M059J (cell line): ENCODE measurements at regions not wholly inside any gene's neighbourhood (a gene's known extent, or its start where the extent isn't known, plus 50 kb on each side); places are given as distances from the start of the nearest gene placed in this dataset.

Source experiments
- DNase-seq: peaks from one replicate; pipeline ENCODE4 v3.0.0-alpha.2; 2012; ENCODE audit warnings: low read depth

DNA sequence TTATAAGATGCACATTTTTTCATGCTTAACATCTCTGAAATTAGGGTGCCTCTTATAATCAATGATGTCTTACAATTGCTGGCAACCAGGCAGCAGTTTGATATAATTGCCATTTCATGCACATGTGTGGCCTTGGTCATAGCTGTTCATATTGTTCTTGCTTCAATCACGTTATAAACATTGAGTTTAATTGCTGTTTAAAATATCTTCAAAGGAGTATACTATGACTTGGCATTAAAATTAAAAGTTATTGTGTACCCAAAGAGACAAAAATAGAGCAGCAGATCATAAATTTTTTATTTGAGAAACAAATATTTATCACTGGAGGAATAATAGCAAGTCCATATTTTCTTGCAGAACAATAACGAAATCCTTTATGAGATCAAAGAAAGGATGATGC lies 325.5 kb downstream of the LMX1A start:
- no peak for DNase-seq

DNA sequence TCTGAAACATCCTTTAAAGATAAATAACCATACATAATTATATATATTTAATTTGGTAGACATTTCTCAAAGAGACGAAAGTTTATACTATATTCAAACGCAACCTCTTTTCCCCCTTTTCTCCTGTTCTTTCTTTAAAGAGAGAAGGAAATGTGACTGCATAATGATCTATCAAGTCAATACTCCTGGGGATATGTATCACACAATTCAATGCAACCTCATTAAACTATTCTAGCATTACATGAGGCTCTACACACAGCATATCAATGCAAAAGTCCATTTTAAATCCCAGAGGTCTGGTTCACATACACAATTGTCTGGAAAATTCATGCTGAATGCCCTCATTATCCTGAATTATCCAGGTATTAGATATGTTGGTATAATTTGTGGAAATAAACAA lies 330.7 kb downstream of the LMX1A start:
- no peak for DNase-seq

DNA sequence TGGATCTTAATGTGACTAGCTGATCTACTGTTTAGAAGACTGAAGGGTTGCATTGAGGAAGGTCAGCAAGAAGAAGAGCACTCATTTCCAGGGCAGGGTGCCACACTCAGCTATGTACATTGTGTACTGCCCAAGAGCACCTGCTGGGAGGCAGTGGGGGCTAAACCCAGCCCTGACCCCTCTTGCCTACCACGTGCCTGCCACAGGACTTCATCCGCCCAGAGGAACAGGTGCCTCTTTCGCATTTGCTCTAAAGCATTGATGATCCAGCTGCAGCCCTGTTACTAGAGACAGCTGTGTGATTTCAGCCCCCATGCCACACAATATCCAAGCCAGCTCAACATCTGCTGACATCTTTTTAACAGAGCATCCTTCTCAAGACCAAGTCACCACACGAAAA lies 341.8 kb downstream of the LMX1A start:
- no peak for DNase-seq

DNA sequence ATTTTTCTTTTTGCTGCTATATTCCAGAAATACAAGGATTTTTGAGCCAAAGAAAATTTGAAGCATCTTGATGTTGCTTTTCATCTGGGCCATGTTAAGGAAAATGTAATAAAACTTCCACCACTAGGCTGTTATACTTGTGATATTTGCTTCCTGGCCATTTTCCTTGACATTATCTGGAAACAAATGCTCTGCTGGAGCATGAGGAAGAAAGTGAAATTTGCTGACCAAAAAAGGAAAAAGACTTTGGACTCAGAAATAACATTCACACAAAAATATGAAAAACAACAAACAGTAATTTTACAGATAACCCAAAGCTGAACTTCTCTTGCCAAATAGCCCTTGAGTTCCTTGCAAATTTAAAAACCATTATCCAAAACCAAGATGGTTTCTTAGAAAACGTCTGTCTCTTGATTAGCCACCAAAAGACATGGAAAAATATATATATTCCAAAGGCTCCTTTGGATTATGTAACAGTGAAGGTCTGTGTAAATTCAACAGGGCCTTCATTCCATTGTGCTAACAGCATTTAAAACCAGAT lies 344.5 kb downstream of the LMX1A start:
- no peak for DNase-seq

DNA sequence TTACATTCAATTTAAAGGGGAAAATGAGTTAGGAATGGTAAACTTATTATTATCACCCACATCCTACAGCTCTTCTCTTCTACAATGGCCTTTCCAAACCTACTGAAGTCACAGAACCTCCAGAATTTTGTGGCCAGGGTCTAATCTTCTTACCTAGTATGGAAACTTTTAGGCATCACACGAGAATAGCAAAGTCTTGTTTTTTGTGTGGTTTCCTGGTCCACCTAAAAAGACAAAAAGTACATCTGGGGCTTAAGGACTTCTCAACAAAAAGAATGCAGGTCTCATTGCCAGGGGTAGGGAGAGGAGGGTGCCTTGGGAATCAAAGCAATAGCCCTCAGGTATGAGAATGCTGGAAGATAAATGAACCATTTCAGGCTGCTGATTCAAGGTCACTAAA lies 345.3 kb downstream of the LMX1A start:
- DNase-seq: no peak

DNA sequence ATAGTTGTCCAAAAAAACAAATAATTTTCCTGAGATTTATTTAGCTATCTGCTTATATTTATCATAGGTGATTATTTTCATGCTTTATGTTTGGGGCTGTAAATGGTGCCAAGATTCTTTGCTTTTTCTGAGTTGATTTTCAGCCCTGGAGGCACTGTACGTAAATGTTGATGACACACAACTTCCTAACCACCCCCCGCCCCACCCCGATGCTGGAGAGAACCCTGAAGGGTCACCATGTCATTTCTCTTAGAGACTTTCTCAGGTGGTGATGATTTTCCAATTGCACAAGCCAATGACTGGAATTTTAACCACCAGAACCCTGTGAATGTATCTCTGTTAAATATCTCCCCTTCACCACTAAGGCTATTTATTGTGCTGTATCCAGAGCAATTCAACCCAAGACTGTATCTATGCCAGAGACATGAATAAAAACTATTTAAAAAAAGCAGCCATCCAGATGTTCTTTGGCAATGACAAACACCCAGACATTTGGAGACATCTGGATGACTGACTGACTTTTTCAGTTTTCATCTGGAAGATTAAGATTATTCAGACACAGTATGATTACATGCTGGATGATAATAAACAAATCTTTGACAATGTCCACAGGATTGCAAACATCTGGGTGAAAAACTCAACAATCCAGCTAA lies 346.0 kb downstream of the LMX1A start:
- DNase-seq: no peak

DNA sequence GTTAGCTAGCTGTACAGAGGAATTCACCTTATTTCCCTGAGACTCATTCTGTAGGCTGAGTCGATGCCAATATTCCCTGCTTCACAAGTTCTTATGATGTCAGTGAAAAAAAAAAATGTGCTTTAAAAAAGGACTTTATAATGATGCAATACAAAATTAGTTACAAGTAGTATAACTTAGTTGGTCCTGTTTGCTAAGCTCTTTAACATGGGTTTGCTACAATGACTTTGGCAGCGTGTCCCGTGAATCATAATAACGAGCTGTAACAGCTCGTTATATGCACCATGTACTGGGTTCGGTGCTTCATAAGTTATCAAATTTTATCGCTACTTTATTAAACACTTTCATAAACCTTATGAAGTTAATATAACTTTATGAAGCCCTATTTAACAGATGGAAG lies 349.7 kb downstream of the LMX1A start:
- no peak for DNase-seq

DNA sequence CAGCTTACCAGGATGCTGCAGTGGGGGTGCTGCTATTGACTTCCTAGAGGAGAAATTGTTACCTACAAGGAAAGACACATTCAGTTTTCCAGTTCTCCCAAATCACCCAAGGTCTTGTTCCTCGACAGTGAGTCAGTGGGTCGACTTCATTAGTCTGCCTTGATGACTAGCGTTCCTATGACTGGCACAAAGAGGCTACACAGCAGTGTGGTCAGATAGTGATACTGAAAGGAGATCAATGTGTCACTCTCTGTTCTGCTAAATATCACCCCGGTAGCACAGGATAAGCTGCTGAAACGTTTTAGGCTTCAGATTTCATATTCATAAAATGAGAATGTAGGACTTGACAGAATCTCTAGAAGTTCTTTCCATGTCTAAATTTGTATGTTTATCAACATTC lies 357.4 kb downstream of the LMX1A start:
- no peak for DNase-seq

DNA sequence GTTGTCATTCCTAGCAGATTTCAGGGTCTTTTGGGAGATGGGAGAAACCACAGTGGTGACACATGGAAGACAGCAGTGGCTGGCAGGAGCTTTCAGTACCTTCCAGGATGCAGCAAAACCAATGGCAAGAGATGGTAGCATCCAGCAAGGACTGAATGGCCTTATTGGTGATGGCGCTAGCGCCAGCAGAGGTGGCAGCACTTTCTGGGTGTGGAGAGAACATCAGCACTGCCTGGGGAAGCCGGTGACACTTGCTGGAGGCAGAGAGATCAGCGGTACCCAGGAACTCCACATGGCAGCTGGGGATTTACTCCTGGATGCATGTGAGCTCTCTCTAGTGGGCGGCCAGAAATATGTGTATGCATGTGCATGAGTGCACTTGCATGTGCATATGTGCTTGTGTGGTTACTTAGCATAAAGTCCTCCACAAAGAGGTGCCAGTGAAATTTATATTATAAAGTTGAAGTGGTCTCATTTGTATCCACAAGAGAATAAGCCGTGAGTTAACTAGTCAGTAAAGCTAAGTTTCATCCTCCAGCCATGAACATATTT lies 364.7 kb downstream of the LMX1A start:
- no peak for DNase-seq

DNA sequence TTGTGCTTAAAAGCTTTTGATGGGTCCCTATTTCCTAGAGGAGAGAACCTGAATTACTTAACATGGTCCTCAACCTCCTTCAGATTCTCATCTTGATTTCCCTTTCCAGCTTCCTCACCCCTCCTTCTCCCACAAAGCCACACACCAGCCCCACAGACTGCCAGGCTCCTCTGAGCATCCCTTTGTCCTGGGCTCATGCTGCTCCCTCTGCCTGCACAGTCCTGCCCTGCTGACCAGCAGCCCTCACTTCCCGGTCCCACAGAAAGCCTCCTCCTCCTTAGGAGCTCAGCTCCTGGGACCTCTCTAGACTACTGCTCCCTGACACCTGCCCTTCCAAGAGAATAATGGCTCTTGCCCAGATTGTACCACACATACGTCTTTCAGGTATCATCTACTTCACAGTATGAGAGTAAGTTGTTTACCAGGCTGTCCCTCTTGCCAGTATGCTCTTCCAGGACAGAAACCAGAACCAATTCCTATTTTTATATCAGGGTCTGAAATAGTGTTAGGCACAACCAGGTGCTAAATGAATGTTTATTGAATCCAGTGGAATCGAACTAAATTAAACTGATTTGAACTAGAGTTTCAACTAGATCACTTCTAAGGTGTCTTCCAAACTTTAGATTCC lies 373.4 kb downstream of the LMX1A start:
- DNase-seq: no peak

DNA sequence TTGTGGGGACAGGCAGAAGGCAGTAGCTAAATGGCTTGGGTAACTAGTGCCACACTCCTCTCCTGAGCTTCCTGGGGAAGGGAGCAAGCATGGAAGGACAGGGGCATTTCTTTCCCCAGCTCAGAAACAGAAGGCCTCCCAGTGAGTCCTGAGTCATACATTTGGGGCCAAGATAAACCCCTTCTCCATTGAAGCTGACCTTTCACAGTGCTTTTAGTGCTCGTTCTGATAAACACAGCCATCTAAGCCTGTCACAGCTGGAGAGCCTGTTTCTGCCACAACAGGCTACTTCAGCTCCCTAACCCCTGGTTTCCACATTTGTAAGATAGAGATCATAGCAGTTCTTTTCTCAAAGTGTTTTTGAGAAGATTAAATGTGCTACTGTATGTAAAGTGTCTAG lies 374.0 kb downstream of the LMX1A start:
- DNase-seq: no peak

DNA sequence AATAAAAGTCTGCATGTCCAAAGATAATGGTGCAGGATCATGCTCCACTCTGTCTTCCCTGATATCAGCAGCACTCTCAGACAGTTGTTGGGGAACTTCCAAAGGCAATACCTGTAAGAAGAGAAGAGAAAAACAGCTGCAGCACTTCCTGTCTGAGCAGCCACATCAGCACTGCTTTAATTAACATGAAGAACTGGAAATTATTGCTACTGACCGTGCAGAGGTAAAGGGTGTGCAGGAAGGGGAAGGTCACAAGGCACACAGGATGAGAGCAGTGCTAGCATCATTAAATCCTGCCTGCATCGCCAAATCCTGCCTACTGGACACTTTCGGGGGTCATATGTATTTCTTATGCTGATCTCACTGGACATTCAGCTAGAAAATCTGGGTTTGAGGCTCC lies 379.0 kb downstream of the LMX1A start:
- DNase-seq: no peak

DNA sequence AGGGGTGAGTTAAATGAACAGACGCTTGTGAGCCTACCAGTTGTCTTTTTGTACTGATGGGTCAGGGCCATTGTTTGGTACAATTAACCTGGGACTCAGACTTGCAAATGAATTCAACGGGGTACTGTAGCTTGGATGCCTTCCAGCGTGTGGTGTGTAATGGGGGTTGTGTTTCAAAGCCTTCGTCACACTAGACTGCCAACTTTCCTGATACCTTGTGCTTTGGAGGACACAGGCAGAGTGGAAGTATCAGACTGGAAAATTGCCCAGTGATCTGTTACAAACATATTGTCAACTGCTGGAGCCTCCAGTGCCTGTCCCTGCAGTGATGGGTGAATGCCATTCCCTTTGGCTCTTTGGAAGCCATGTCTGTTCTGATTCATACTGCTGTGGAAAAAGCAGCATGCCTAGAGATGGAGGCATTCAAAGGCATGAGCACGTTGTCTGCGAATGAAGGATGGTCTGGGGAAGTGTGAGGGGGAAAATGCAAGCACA lies 384.5 kb downstream of the LMX1A start:
- no peak for DNase-seq

DNA sequence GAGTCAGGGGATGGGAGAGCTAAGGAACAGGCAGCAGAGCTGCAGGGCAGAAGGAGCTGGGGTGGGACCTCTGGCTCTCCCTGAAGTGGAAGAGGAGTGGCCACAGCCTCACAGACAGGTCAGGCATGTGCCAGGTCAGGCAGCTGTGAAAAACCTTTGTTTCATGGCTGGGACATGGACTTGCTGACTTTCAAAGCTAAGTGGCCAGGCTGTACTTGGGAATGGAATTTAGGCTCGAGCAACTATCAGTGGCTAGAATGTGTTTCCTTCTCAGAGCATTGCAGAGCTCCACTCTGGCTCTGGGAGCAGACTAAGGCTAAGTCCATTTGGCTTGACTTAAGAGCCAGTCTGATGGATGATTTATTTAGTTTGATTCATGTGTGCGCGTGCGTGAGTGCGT lies 385.1 kb downstream of the LMX1A start:
- no peak for DNase-seq

DNA sequence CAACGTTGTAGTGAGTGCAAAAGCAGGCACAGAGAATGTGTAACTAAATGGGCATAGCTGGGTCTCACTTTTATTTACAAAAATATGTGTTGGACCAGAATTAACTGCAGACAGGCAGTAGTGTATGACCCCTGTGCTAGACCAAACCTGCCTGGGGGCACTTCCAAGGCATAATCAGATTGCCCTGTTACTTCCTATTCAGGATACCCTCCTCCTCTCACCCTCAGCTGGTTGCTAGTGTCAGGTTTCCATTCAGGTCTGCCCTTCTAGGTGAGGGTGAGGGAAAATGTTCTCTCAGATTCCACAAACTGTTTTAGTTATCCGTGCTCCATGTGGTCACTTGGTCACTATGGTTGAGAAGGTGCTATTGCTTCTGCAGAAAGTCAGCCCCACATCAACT lies 387.3 kb downstream of the LMX1A start:
- DNase-seq: no peak

DNA sequence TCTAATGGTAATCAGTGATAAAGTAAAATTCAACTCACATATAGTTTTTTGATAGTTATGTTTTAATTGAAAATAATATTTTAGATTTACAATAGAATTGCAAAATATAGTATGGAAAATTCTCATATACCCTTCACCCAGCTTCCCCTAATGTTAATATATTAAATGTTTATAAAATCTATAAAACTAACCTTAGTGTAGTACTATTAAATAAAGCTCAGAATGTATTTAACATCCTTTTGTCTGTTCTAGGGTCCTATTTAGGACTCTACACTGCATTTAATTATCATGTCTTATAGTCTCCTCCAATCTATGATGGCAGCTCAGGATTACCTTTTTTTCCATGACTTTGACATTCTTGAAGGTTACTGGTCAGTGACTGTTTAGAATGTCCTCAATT lies 389.2 kb downstream of the LMX1A start:
- DNase-seq: no peak

DNA sequence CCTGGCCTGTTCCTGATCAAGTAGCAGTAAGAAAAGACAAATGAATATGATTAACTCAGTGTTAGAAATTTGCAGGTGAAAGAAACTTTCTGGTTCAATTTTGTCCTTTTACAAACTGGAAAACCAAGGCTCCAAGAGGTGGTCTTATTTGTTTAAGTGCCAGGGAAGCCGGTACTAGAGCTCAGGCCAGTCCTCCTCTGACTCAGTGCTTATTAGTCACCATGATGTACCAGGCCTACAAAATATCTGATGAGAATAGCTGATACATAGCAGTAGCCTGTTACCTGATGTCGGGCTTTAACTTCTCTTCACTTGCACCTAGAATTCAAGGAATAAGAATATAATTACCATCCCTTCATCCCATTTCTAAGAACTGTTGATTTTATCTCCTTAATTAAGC lies 394.8 kb downstream of the LMX1A start:
- DNase-seq: peak; percentile 4

DNA sequence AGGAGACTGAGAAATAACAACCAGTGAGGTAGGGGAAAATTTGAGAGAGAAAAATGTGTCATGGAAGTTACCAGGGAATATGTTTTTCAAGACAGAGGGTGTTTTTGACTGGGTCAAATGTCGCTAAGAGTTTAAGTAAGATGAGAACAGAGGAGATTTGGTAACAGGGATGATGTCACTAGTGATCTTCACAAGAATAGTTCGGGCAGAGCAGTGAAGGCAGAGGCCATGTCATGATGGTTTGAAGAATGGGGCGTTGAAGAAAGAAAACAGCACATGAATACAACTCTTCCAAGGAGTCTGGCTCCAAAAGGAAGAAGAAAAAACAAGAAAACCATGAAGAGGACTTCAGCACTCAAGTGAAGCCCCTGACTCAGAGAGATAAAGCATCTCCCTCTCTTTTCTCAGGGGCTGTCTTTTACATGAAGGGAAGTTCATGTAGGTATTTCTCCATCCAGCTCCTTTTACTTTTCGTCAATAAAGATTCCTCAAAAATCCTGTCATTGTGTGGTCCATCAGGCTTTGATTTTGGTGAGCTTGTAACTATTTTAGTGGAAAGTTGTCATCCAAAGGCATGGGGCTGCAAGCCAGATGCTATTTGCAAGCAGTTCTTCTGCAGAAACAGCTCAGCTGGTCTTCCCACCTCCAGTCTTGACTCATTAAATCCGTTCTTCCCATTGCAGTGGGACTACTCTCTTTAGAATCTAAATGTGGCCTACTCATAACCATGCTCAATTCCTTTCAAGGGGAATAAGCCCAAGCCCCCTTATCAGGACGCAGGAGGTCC lies 397.3 kb downstream of the LMX1A start:
- no peak for DNase-seq

DNA sequence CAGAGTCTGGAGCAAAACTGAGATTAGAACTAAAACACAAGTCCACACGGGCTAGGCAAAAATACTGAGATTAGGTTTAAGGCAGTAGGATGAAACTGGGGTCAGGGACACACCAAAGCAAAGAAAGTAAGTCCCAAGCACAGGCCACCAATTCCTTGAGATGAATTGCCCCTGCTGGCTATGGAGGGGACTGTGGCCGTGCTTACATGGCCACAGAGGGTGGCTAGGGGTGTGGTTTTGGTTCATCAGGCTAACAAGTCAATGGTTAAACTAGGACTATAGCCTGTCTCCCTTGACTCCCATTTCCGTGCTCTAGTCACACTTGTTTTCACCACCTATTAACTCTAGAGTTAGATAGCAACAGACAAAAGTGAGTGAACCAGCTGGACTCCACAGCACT lies 394.8 kb downstream of the PBX1 start:
- no peak for DNase-seq

DNA sequence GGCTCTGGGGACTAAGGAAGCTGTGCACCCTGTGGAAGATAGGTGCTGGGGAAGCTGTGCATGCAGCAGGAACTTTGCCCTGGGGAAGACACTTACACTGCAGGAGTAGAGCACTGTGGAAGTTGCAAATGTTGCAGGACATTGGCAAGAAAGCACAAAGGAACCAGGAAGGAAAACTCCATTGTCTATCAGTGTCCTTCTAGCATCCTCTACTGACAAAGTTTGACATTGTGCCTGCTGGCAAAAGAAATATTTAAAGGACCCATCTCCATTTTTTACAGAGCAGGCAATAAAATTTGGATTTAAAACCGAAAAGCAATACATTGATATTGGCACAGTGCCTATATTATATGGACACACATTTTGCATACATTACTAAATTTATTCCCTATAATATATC lies 394.1 kb downstream of the PBX1 start:
- no peak for DNase-seq

DNA sequence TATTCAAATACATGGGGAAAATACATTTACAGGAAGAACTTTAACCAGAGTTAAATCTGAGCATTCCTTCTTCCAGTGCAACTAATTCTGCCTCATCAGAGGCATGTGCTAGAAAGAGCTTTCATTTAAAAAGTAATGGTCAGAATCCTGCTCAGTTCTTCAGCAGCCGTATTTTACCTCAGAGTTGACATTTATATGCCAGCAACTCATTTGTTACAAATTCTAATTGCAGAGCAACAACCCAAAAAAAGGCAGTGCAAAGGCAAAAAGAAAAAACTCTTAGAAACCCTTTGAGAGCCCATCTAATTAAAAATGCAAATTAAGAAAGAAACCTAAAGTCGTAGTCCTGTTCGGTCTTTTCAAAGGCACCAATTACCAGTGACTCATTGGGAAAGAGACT lies 392.5 kb downstream of the PBX1 start:
- no peak for DNase-seq

DNA sequence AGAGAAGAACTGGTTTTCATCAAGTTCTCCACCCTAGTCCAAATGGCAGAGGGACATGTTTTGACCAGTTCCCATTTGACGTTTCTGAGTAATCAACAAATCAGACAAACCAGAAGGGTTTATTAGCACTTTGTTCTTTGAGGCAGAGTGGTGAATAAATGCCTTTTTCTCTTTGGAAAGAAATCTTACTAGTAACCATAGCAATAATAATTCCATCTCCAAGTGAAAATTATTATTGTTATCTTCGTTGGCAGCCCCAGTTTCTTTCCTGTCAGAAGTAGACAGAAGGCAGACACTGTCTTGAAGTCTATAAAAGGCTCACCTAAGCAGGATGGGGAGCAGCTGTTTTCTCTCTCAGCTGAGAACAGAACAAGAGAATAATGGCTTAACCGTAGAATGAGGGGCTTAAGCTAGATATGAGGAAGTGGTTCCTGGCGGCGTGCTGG lies 391.6 kb downstream of the PBX1 start:
- no peak for DNase-seq
